ENCODE measurements at regions not wholly inside any gene's neighbourhood (a gene's known extent, or its start where the extent isn't known, plus 50 kb on each side); places are given as distances from the start of the nearest gene placed in this dataset.

GRCh38 chrX:43269201-43269600 is 386.9 kb upstream of the MAOA start:
- Histone ChIP-seq H3K4me2 (ENCODE audit: insufficient read depth, low read length, poor library complexity, severe bottlenecking) (no peak overlapping the region), H3K4me3 (ENCODE audit: low read length in 2 of 2) (no peak overlapping the region), H2AFZ (ENCODE audit: low read length) (no peak overlapping the region), H3K9ac (ENCODE audit: low read depth, low read length, poor library complexity) (no peak overlapping the region), H3K27me3 (ENCODE audit: control insufficient read depth in 3 of 3, insufficient read depth in 3 of 3, low read depth in 1 of 3, low read length in 3 of 3) (no peaks in the 10 kb centered on the region), H2BK120ac (ENCODE audit: low read depth, low read length) (no peak overlapping the region), H2BK12ac (ENCODE audit: low read length) (no peak overlapping the region), H2BK5ac (ENCODE audit: low read length) (no peak overlapping the region), H2AK5ac (ENCODE audit: low read depth, low read length) (no peak overlapping the region), H4K91ac (ENCODE audit: low read depth, low read length, poor library complexity) (no peak overlapping the region), H3K27ac (replicated peaks; ENCODE audit: low read length) (no peak overlapping the region), H3K23ac (ENCODE audit: low read depth, low read length, poor library complexity) (no peak overlapping the region), H3K18ac (ENCODE audit: low read length) (no peak overlapping the region), H3K79me1 (ENCODE audit: low read depth, low read length) (no peaks in the 10 kb centered on the region), H4K8ac (ENCODE audit: low read depth, low read length) (no peak overlapping the region), H3K9me3 (replicated peaks in 1 of 2; ENCODE audit: control insufficient read depth in 2 of 2, insufficient read depth in 1 of 2, low read depth in 1 of 2, low read length in 2 of 2) (no peaks in the 10 kb centered on the region), H3K14ac (ENCODE audit: low read length) (no peak overlapping the region), H3K4me1 (ENCODE audit: control insufficient read depth in 2 of 2, insufficient read depth in 1 of 2, low read depth in 1 of 2, low read length in 2 of 2) (no peaks in the 10 kb centered on the region), H3K4ac (ENCODE audit: low read length) (no peak overlapping the region), H2BK15ac (ENCODE audit: low read length) (no peak overlapping the region), H3K36me3 (replicated peaks in 1 of 2; ENCODE audit: control insufficient read depth in 2 of 2, insufficient read depth in 2 of 2, low read length in 2 of 2) (no peaks in the 10 kb centered on the region)
- DNase-seq (ENCODE audit: low spot score) = no peak

- no peak overlapping the region for H4K8ac ChIP-seq (ENCODE audit: low read depth, low read length)
- H2BK12ac ChIP-seq (ENCODE audit: low read length) = no peak overlapping the region
- WGBS, 2 donors (ENCODE audit: extremely low coverage in 2 of 2, insufficient read length in 2 of 2, insufficient replicate concordance in 1 of 2) = no CpG with 5 or more reads among the region's 8 CpGs
- no peak overlapping the region for H2BK120ac ChIP-seq (ENCODE audit: low read depth, low read length)
- no peak overlapping the region for H2AK5ac ChIP-seq (ENCODE audit: low read depth, low read length)
- H2AFZ ChIP-seq (ENCODE audit: low read length) = no peak overlapping the region
- H3K23ac ChIP-seq (ENCODE audit: low read depth, low read length, poor library complexity) = no peak overlapping the region
- no peak overlapping the region for H3K4ac ChIP-seq (ENCODE audit: low read length)
- H3K36me3 ChIP-seq (replicated peaks in 1 of 2; ENCODE audit: control insufficient read depth in 2 of 2, insufficient read depth in 2 of 2, low read length in 2 of 2) = no peaks in the 10 kb centered on the region
- H3K18ac ChIP-seq (ENCODE audit: low read length) = no peak overlapping the region
- H3K27ac ChIP-seq (replicated peaks; ENCODE audit: low read length) = no peak overlapping the region
- no peak overlapping the region for H3K4me2 ChIP-seq (ENCODE audit: insufficient read depth, low read length, poor library complexity, severe bottlenecking)
- H3K27me3 ChIP-seq (ENCODE audit: control insufficient read depth in 3 of 3, insufficient read depth in 3 of 3, low read depth in 1 of 3, low read length in 3 of 3) = no peaks in the 10 kb centered on the region
- no peaks in the 10 kb centered on the region for H3K79me1 ChIP-seq (ENCODE audit: low read depth, low read length)
- H3K9me3 ChIP-seq (replicated peaks in 1 of 2; ENCODE audit: control insufficient read depth in 2 of 2, insufficient read depth in 1 of 2, low read depth in 1 of 2, low read length in 2 of 2) = no peaks in the 10 kb centered on the region
- H3K14ac ChIP-seq (ENCODE audit: low read length) = no peak overlapping the region
- no peaks in the 10 kb centered on the region for H3K4me1 ChIP-seq (ENCODE audit: control insufficient read depth in 2 of 2, insufficient read depth in 1 of 2, low read depth in 1 of 2, low read length in 2 of 2)
- no peak overlapping the region for H4K91ac ChIP-seq (ENCODE audit: low read depth, low read length, poor library complexity)
- H2BK5ac ChIP-seq (ENCODE audit: low read length) = no peak overlapping the region
- DNase-seq (ENCODE audit: low spot score) = no peak
- H3K4me3 ChIP-seq (ENCODE audit: low read length in 2 of 2) = no peak overlapping the region
- H3K9ac ChIP-seq (ENCODE audit: low read depth, low read length, poor library complexity) = no peak overlapping the region
- no peak overlapping the region for H2BK15ac ChIP-seq (ENCODE audit: low read length)
These were observed 378.2 kb upstream of the MAOA start for GRCh38 chrX:43277879-43278278.

GRCh38 chrX:43278440-43278839 is 377.7 kb upstream of the MAOA start:
- Histone ChIP-seq H2BK12ac (ENCODE audit: low read length) (no peak overlapping the region), H2BK120ac (ENCODE audit: low read depth, low read length) (no peak overlapping the region), H3K14ac (ENCODE audit: low read length) (no peak overlapping the region), H3K27ac (replicated peaks; ENCODE audit: low read length) (no peak overlapping the region), H3K4me1 (ENCODE audit: control insufficient read depth in 2 of 2, insufficient read depth in 1 of 2, low read depth in 1 of 2, low read length in 2 of 2) (no peaks in the 10 kb centered on the region), H2AK5ac (ENCODE audit: low read depth, low read length) (no peak overlapping the region), H3K27me3 (ENCODE audit: control insufficient read depth in 3 of 3, insufficient read depth in 3 of 3, low read depth in 1 of 3, low read length in 3 of 3) (no peaks in the 10 kb centered on the region), H3K9ac (ENCODE audit: low read depth, low read length, poor library complexity) (no peak overlapping the region), H3K4me2 (ENCODE audit: insufficient read depth, low read length, poor library complexity, severe bottlenecking) (no peak overlapping the region), H3K23ac (ENCODE audit: low read depth, low read length, poor library complexity) (no peak overlapping the region), H4K91ac (ENCODE audit: low read depth, low read length, poor library complexity) (no peak overlapping the region), H3K4ac (ENCODE audit: low read length) (no peak overlapping the region), H3K79me1 (ENCODE audit: low read depth, low read length) (no peaks in the 10 kb centered on the region), H3K18ac (ENCODE audit: low read length) (no peak overlapping the region), H3K9me3 (replicated peaks in 1 of 2; ENCODE audit: control insufficient read depth in 2 of 2, insufficient read depth in 1 of 2, low read depth in 1 of 2, low read length in 2 of 2) (no peaks in the 10 kb centered on the region), H2BK5ac (ENCODE audit: low read length) (no peak overlapping the region), H2BK15ac (ENCODE audit: low read length) (no peak overlapping the region), H4K8ac (ENCODE audit: low read depth, low read length) (no peak overlapping the region), H3K36me3 (replicated peaks in 1 of 2; ENCODE audit: control insufficient read depth in 2 of 2, insufficient read depth in 2 of 2, low read length in 2 of 2) (no peaks in the 10 kb centered on the region), H3K4me3 (ENCODE audit: low read length in 2 of 2) (no peak overlapping the region), H2AFZ (ENCODE audit: low read length) (no peak overlapping the region)
- no peak for DNase-seq (ENCODE audit: low spot score)
- WGBS, 2 donors (ENCODE audit: extremely low coverage in 2 of 2, insufficient read length in 2 of 2, insufficient replicate concordance in 1 of 2) = no CpG with 5 or more reads among the region's 19 CpGs

GRCh38 chrX:43279341-43279808 is 376.7 kb upstream of the MAOA start:
- Histone ChIP-seq H3K14ac (ENCODE audit: low read length) (no peak overlapping the region), H2BK5ac (ENCODE audit: low read length) (no peak overlapping the region), H4K8ac (ENCODE audit: low read depth, low read length) (no peak overlapping the region), H3K36me3 (replicated peaks in 1 of 2; ENCODE audit: control insufficient read depth in 2 of 2, insufficient read depth in 2 of 2, low read length in 2 of 2) (no peaks in the 10 kb centered on the region), H3K27me3 (ENCODE audit: control insufficient read depth in 3 of 3, insufficient read depth in 3 of 3, low read depth in 1 of 3, low read length in 3 of 3) (no peaks in the 10 kb centered on the region), H3K9ac (ENCODE audit: low read depth, low read length, poor library complexity) (no peak overlapping the region), H3K4me1 (ENCODE audit: control insufficient read depth in 2 of 2, insufficient read depth in 1 of 2, low read depth in 1 of 2, low read length in 2 of 2) (no peaks in the 10 kb centered on the region), H3K27ac (replicated peaks; ENCODE audit: low read length) (no peak overlapping the region), H3K23ac (ENCODE audit: low read depth, low read length, poor library complexity) (no peak overlapping the region), H2BK120ac (ENCODE audit: low read depth, low read length) (no peak overlapping the region), H3K9me3 (replicated peaks in 1 of 2; ENCODE audit: control insufficient read depth in 2 of 2, insufficient read depth in 1 of 2, low read depth in 1 of 2, low read length in 2 of 2) (no peaks in the 10 kb centered on the region), H3K4ac (ENCODE audit: low read length) (no peak overlapping the region), H2AK5ac (ENCODE audit: low read depth, low read length) (no peak overlapping the region), H2AFZ (ENCODE audit: low read length) (no peak overlapping the region), H2BK15ac (ENCODE audit: low read length) (no peak overlapping the region), H3K79me1 (ENCODE audit: low read depth, low read length) (no peaks in the 10 kb centered on the region), H3K18ac (ENCODE audit: low read length) (no peak overlapping the region), H3K4me3 (ENCODE audit: low read length in 2 of 2) (no peak overlapping the region), H4K91ac (ENCODE audit: low read depth, low read length, poor library complexity) (no peak overlapping the region), H2BK12ac (ENCODE audit: low read length) (no peak overlapping the region), H3K4me2 (ENCODE audit: insufficient read depth, low read length, poor library complexity, severe bottlenecking) (no peak overlapping the region)
- DNase-seq (ENCODE audit: low spot score) = no peak
- no CpG with 5 or more reads among the region's 38 CpGs for WGBS, 2 donors (ENCODE audit: extremely low coverage in 2 of 2, insufficient read length in 2 of 2, insufficient replicate concordance in 1 of 2)
